Activated CD4-positive, alpha-beta memory T cell treated with anti-CD3 and anti-CD28 coated beads, Interleukin-2, amount 10 ng/mL, durations not matched to agents 7 days and 5 days (primary cell): ENCODE measurements at regions not wholly inside any gene's neighbourhood (a gene's known extent, or its start where the extent isn't known, plus 50 kb on each side); places are given as distances from the start of the nearest gene placed in this dataset.
"Not testable (repeated sequence)": the region's sequence is repeated elsewhere in the genome, so short reads cannot be mapped to it uniquely, and the experiment has no call there.

ENCODE experiments used
- CTCF ChIA-PET: fragments of 350-600 bp; sonication (Branson Sonifier 250); formaldehyde crosslinking; loops from one replicate; lab custom pipeline; 2021; ENCODE audit warnings: antibody characterized with exemption, inconsistent platforms; lab: Charles Lee
- POLR2A ChIA-PET: fragments of 350-600 bp; sonication (Branson Sonifier 250); formaldehyde crosslinking; loops from one replicate; lab custom pipeline; 2021; ENCODE audit warnings: antibody characterized with exemption; lab: Charles Lee
- DNase-seq: peaks from one replicate; pipeline ENCODE4 v3.0.0-alpha.2; 2020
- H3K27ac Mint-ChIP-seq: one replicate; pipeline ENCODE4 v1.8.0; 2021; ENCODE audit warnings: mild to moderate bottlenecking, mixed read lengths
- H3K27me3 Mint-ChIP-seq: one replicate; pipeline ENCODE4 v1.8.0; 2021; ENCODE audit warnings: mixed read lengths
- H3K36me3 Mint-ChIP-seq: one replicate; pipeline ENCODE4 v1.8.0; 2021; ENCODE audit warnings: low read depth, mixed read lengths
- H3K4me1 Mint-ChIP-seq: one replicate; pipeline ENCODE4 v1.8.0; 2021; ENCODE audit warnings: mixed read lengths
- H3K4me3 Mint-ChIP-seq: one replicate; pipeline ENCODE4 v1.8.0; 2021; ENCODE audit warnings: mild to moderate bottlenecking, mixed read lengths
- H3K9me3 Mint-ChIP-seq: one replicate; pipeline ENCODE4 v1.8.0; 2021; ENCODE audit warnings: mixed read lengths

- CTCF ChIA-PET: no interaction called here
- Mint-ChIP-seq H3K36me3 (no peaks in the 10 kb centered on the region), H3K9me3 (peaks cover 23% of the 10 kb centered on the region)
Observed at GRCh38 chr6:92446052-92446451, 973.3 kb downstream of the EPHA7 start.

GRCh38 chr6:92433911-92434310 is 985.4 kb downstream of the EPHA7 start:
- no peaks in the 10 kb centered on the region for H3K27me3 Mint-ChIP-seq
- ChIA-PET CTCF (no interaction called here), POLR2A (no interaction called here)
- no peak overlapping the region for H3K4me3 Mint-ChIP-seq
- H3K9me3 Mint-ChIP-seq: peaks cover 7% of the 10 kb centered on the region
- H3K27ac Mint-ChIP-seq: no peak overlapping the region
- no peaks in the 10 kb centered on the region for H3K4me1 Mint-ChIP-seq
- no peaks in the 10 kb centered on the region for H3K36me3 Mint-ChIP-seq
- no peak for DNase-seq

More at GRCh38 chr6:92446052-92446451, 973.3 kb downstream of the EPHA7 start:
- DNase-seq: no peak
- no peak overlapping the region for H3K27ac Mint-ChIP-seq
- no peaks in the 10 kb centered on the region for H3K4me1 Mint-ChIP-seq
- POLR2A ChIA-PET: no interaction called here
- H3K4me3 Mint-ChIP-seq: no peak overlapping the region
- H3K27me3 Mint-ChIP-seq: no peaks in the 10 kb centered on the region

GRCh38 chr6:92431502-92431901 is 987.9 kb downstream of the EPHA7 start:
- H3K9me3 Mint-ChIP-seq: peaks cover 6% of the 10 kb centered on the region
- H3K36me3 Mint-ChIP-seq: no peaks in the 10 kb centered on the region
- H3K27me3 Mint-ChIP-seq: no peaks in the 10 kb centered on the region
- no peak overlapping the region for H3K4me3 Mint-ChIP-seq
- ChIA-PET POLR2A (no interaction called here), CTCF (no interaction called here)
- DNase-seq: no peak
- no peaks in the 10 kb centered on the region for H3K4me1 Mint-ChIP-seq
- no peak overlapping the region for H3K27ac Mint-ChIP-seq

- ChIA-PET POLR2A (no interaction called here), CTCF (no interaction called here)
- no peak overlapping the region for H3K4me3 Mint-ChIP-seq
- no peaks in the 10 kb centered on the region for H3K36me3 Mint-ChIP-seq
- no peak for DNase-seq
- H3K9me3 Mint-ChIP-seq: peaks cover 6% of the 10 kb centered on the region
- H3K27me3 Mint-ChIP-seq: no peaks in the 10 kb centered on the region
- H3K27ac Mint-ChIP-seq: no peak overlapping the region
- no peaks in the 10 kb centered on the region for H3K4me1 Mint-ChIP-seq
Observed at GRCh38 chr6:92428448-92428847, 990.9 kb downstream of the EPHA7 start.

- H3K4me1 Mint-ChIP-seq: no peaks in the 10 kb centered on the region
- H3K27me3 Mint-ChIP-seq: no peaks in the 10 kb centered on the region
- H3K36me3 Mint-ChIP-seq: no peaks in the 10 kb centered on the region
- no peak overlapping the region for H3K27ac Mint-ChIP-seq
- H3K9me3 Mint-ChIP-seq: peaks cover 9% of the 10 kb centered on the region
- ChIA-PET POLR2A (no interaction called here), CTCF (no interaction called here)
- no peak overlapping the region for H3K4me3 Mint-ChIP-seq
- DNase-seq: no peak
Observed at GRCh38 chr6:92427453-92427852, 991.9 kb downstream of the EPHA7 start.

GRCh38 chr6:92415656-92416055 is 1003.7 kb downstream of the EPHA7 start:
- H3K9me3 Mint-ChIP-seq: peaks cover 2% of the 10 kb centered on the region
- ChIA-PET POLR2A (no interaction called here), CTCF (no interaction called here)
- no peak for DNase-seq
- H3K27ac Mint-ChIP-seq: no peak overlapping the region
- H3K27me3 Mint-ChIP-seq: no peaks in the 10 kb centered on the region
- H3K4me1 Mint-ChIP-seq: no peaks in the 10 kb centered on the region
- no peaks in the 10 kb centered on the region for H3K36me3 Mint-ChIP-seq
- H3K4me3 Mint-ChIP-seq: no peak overlapping the region

GRCh38 chr6:92408350-92408749 is 1011.0 kb downstream of the EPHA7 start:
- no peaks in the 10 kb centered on the region for H3K4me1 Mint-ChIP-seq
- POLR2A ChIA-PET: no interaction called here
- no peak overlapping the region for H3K4me3 Mint-ChIP-seq
- no peaks in the 10 kb centered on the region for H3K9me3 Mint-ChIP-seq
- no peak overlapping the region for H3K27ac Mint-ChIP-seq
- DNase-seq: no peak
- H3K27me3 Mint-ChIP-seq: no peaks in the 10 kb centered on the region
- CTCF ChIA-PET: no interaction called here
- no peaks in the 10 kb centered on the region for H3K36me3 Mint-ChIP-seq

- ChIA-PET CTCF (no interaction called here), POLR2A (no interaction called here)
- DNase-seq: no peak
- Mint-ChIP-seq H3K27me3 (no peaks in the 10 kb centered on the region), H3K36me3 (no peaks in the 10 kb centered on the region), H3K9me3 (peaks cover 4% of the 10 kb centered on the region), H3K4me3 (no peak overlapping the region), H3K27ac (no peak overlapping the region), H3K4me1 (no peaks in the 10 kb centered on the region)
Observed at GRCh38 chr6:92404281-92404680, 1015.1 kb downstream of the EPHA7 start.

- Mint-ChIP-seq H3K4me1 (no peaks in the 10 kb centered on the region), H3K27ac (no peak overlapping the region), H3K27me3 (no peaks in the 10 kb centered on the region), H3K36me3 (no peaks in the 10 kb centered on the region), H3K9me3 (peaks cover 6% of the 10 kb centered on the region), H3K4me3 (no peak overlapping the region)
- POLR2A ChIA-PET: no interaction called here
- CTCF ChIA-PET: no interaction called here
- no peak for DNase-seq
Observed at GRCh38 chr6:92399911-92400310, 1019.4 kb downstream of the EPHA7 start.

- DNase-seq, H3K4me3 Mint-ChIP-seq, H3K36me3 Mint-ChIP-seq, POLR2A ChIA-PET, H3K27me3 Mint-ChIP-seq, H3K27ac Mint-ChIP-seq, CTCF ChIA-PET, H3K4me1 Mint-ChIP-seq, H3K9me3 Mint-ChIP-seq: not testable (repeated sequence)
Observed at GRCh38 chr6:92388706-92389105, 1030.7 kb downstream of the EPHA7 start.

GRCh38 chr6:92380803-92381601 is 1038.4 kb downstream of the EPHA7 start:
- no peak overlapping the region for H3K27ac Mint-ChIP-seq
- DNase-seq: no peak
- H3K4me3 Mint-ChIP-seq: no peak overlapping the region
- H3K9me3 Mint-ChIP-seq: peaks cover 2% of the 10 kb centered on the region
- CTCF ChIA-PET: no interaction called here
- no peaks in the 10 kb centered on the region for H3K4me1 Mint-ChIP-seq
- H3K27me3 Mint-ChIP-seq: no peaks in the 10 kb centered on the region
- POLR2A ChIA-PET: no interaction called here
- H3K36me3 Mint-ChIP-seq: no peaks in the 10 kb centered on the region

- no peak overlapping the region for H3K27ac Mint-ChIP-seq
- CTCF ChIA-PET: no interaction called here
- H3K9me3 Mint-ChIP-seq: peaks cover 3% of the 10 kb centered on the region
- no peaks in the 10 kb centered on the region for H3K36me3 Mint-ChIP-seq
- POLR2A ChIA-PET: no interaction called here
- no peaks in the 10 kb centered on the region for H3K4me1 Mint-ChIP-seq
- no peak overlapping the region for H3K4me3 Mint-ChIP-seq
- no peak for DNase-seq
- no peaks in the 10 kb centered on the region for H3K27me3 Mint-ChIP-seq
Observed at GRCh38 chr6:92377137-92377536, 1042.2 kb downstream of the EPHA7 start.

GRCh38 chr6:92376691-92377090 is 1042.7 kb downstream of the EPHA7 start:
- H3K9me3 Mint-ChIP-seq: peaks cover 3% of the 10 kb centered on the region
- H3K4me1 Mint-ChIP-seq: no peaks in the 10 kb centered on the region
- POLR2A ChIA-PET: no interaction called here
- H3K27ac Mint-ChIP-seq: no peak overlapping the region
- H3K36me3 Mint-ChIP-seq: no peaks in the 10 kb centered on the region
- no peaks in the 10 kb centered on the region for H3K27me3 Mint-ChIP-seq
- DNase-seq: no peak
- CTCF ChIA-PET: no interaction called here
- no peak overlapping the region for H3K4me3 Mint-ChIP-seq
